HCT116 (cell line): ENCODE measurements at regions not wholly inside any gene's neighbourhood (a gene's known extent, or its start where the extent isn't known, plus 50 kb on each side); places are given as distances from the start of the nearest gene placed in this dataset.

Experiments
- ATAC-seq: fragments of 200-7000 bp; cut with Tn5 transposase; 2 replicates; pipeline ENCODE4 v1.9.1; 2020; ENCODE audit warnings: mild to moderate bottlenecking, moderate library complexity
- BruUV-seq: library from RNA; stranded (reverse); fragments of 400-500 nt; replicated peaks from 2 replicates; lab custom pipeline; 2021; lab: Mats Ljungman, UMichigan
- CTCF ChIA-PET: fragments of 300-600 bp; sonication (Branson Sonifier 250); formaldehyde crosslinking; loops from one replicate; lab custom pipeline; 2021; ENCODE audit warnings: antibody characterized with exemption; lab: Charles Lee
- POLR2A ChIA-PET: fragments of 300-600, 350-600 bp; sonication (Branson Sonifier 250); formaldehyde crosslinking; loops from one replicate; lab custom pipeline; 2021; ENCODE audit warnings: antibody characterized with exemption; lab: Charles Lee
- RAD21 ChIA-PET, 2 experiments: fragments of 300-600 bp; sonication (Branson Sonifier 250); formaldehyde crosslinking; loops; one replicate each; lab custom pipeline; 2023; ENCODE audit warnings: low total read pairs in 2 of 2; ENCODE audit not compliant: uncharacterized antibody in 2 of 2, unreplicated experiment in 2 of 2, low non-redundant PET in 1 of 2; lab: Charles Lee
- DNase-seq: peaks from one replicate; pipeline ENCODE4 v3.0.0-alpha.2; 2010; ENCODE audit warnings: low read depth, low spot score
- H2AFZ ChIP-seq: fragments of 200-600 bp; shearing (Covaris generic), sonication (generic); 2 replicates; pipeline ENCODE4 v1.6.1; 2017; ENCODE audit warnings: low read depth, mixed run types, mixed read lengths, antibody characterized with exemption, low read length; ENCODE audit not compliant: poor library complexity, severe bottlenecking
- H3K27ac ChIP-seq: 2 replicates; pipeline ENCODE4 v1.5.1; 2012; ENCODE audit warnings: low read depth, low read length
- H3K27me3 ChIP-seq: fragments of 200-600 bp; sonication (generic); 2 replicates; pipeline ENCODE4 v1.6.1; 2016; ENCODE audit warnings: mixed run types, low read length, mixed read lengths; ENCODE audit not compliant: insufficient read depth
- H3K36me3 ChIP-seq, 2 experiments: fragments of 200-500 bp in 1 of 2; fragments of 200-600 bp in 1 of 2; sonication (Bioruptor generic) in 1 of 2; sonication (generic) in 1 of 2; 2 replicates each; pipeline versions ENCODE4 v1.5.1 to v1.6.1; 2014 to 2016; ENCODE audit warnings: low read length in 2 of 2, inconsistent platforms in 1 of 2, mixed read lengths in 1 of 2, mixed run types in 1 of 2; ENCODE audit not compliant: insufficient read depth in 2 of 2, control insufficient read depth in 1 of 2
- H3K4me1 ChIP-seq, 2 experiments: fragments of 200-600 bp in 1 of 2; sonication (generic) in 1 of 2; 2 replicates each; pipeline versions ENCODE4 v1.5.1 to v1.6.1; 2012 to 2017; ENCODE audit warnings: low read length in 2 of 2, inconsistent platforms in 1 of 2, mild to moderate bottlenecking in 1 of 2, mixed read lengths in 1 of 2, mixed run types in 1 of 2, moderate library complexity in 1 of 2; ENCODE audit not compliant: insufficient read depth in 2 of 2, control insufficient read depth in 1 of 2
- H3K4me2 ChIP-seq: fragments of 200-600 bp; sonication (generic); 2 replicates; pipeline ENCODE4 v1.6.1; 2017; ENCODE audit warnings: mixed run types, low read length, mixed read lengths
- H3K4me3 ChIP-seq, 2 experiments: fragments of 200-600 bp in 1 of 2; sonication (generic) in 1 of 2; replicated peaks in 1 of 2; 2 replicates each; pipeline ENCODE4 v1.5.1; 2011 to 2016; ENCODE audit warnings: low read length in 2 of 2, control low read depth in 1 of 2, low read depth in 1 of 2, mild to moderate bottlenecking in 1 of 2, mixed read lengths in 1 of 2, mixed run types in 1 of 2
- H3K79me2 ChIP-seq: fragments of 200-600 bp; sonication (generic); 2 replicates; pipeline ENCODE4 v1.6.1; 2017; ENCODE audit warnings: mild to moderate bottlenecking, mixed run types, low read length, moderate library complexity, mixed read lengths; ENCODE audit not compliant: insufficient read depth
- H3K9ac ChIP-seq: fragments of 200-600 bp; sonication (generic); 2 replicates; pipeline ENCODE4 v1.6.1; 2016; ENCODE audit warnings: low read length, mixed read lengths
- H3K9me2 ChIP-seq: fragments of 200-600 bp; sonication (generic), shearing (Covaris generic); 2 replicates; pipeline ENCODE4 v1.6.1; 2017; ENCODE audit warnings: mixed run types, mild to moderate bottlenecking, moderate library complexity; ENCODE audit not compliant: insufficient read depth
- H3K9me3 ChIP-seq, 2 experiments: fragments of 200-500 bp in 1 of 2; fragments of 200-600 bp in 1 of 2; sonication (Bioruptor generic) in 1 of 2; sonication (generic) in 1 of 2; 2 replicates each; pipeline ENCODE4 v1.6.1; 2014 to 2017; ENCODE audit warnings: low read length in 2 of 2, mixed read lengths in 2 of 2, inconsistent platforms in 1 of 2, low read depth in 1 of 2, mild to moderate bottlenecking in 1 of 2, mixed run types in 1 of 2, moderate library complexity in 1 of 2; ENCODE audit not compliant: control insufficient read depth in 1 of 2, insufficient read depth in 1 of 2
- H4K20me1 ChIP-seq: fragments of 200-600 bp; sonication (generic), shearing (Covaris generic); 2 replicates; pipeline ENCODE4 v1.6.1; 2017; ENCODE audit warnings: mixed run types, mild to moderate bottlenecking, moderate library complexity; ENCODE audit not compliant: insufficient read depth
- ATF3 ChIP-seq: IDR thresholded peaks from 2 replicates; pipeline ENCODE4 v1.6.1; 2012
- CBX3 ChIP-seq: IDR thresholded peaks from 2 replicates; pipeline ENCODE4 v1.6.1; 2012; ENCODE audit warnings: low read depth
- CEBPB ChIP-seq: IDR thresholded peaks from 2 replicates; pipeline ENCODE4 v1.6.1; 2012; ENCODE audit warnings: low read depth
- ELF1 ChIP-seq: IDR thresholded peaks from 2 replicates; pipeline ENCODE4 v1.6.1; 2012; ENCODE audit warnings: low read depth, borderline replicate concordance
- EZH2 ChIP-seq: fragments of 200-600 bp; sonication (generic); IDR thresholded peaks from 2 replicates; pipeline ENCODE4 v1.6.1; 2017; ENCODE audit warnings: antibody characterized with exemption, mixed run types
- EZH2phosphoT487 ChIP-seq: fragments of 200-600 bp; IDR thresholded peaks from 2 replicates; pipeline ENCODE4 v1.6.1; 2018; ENCODE audit warnings: antibody characterized with exemption, borderline replicate concordance
- REST ChIP-seq: IDR thresholded peaks from 2 replicates; pipeline ENCODE4 v1.6.1; 2012; ENCODE audit warnings: low read depth
- SRF ChIP-seq: IDR thresholded peaks from 2 replicates; pipeline ENCODE4 v1.6.1; 2012; ENCODE audit warnings: low read depth
- TCF7L2 ChIP-seq: IDR thresholded peaks from 2 replicates; pipeline ENCODE4 v1.7.0; 2011; ENCODE audit warnings: borderline replicate concordance, inconsistent platforms; ENCODE audit not compliant: insufficient read depth, insufficient read length; ENCODE audit errors: extremely low read depth
- ZBTB33 ChIP-seq: IDR thresholded peaks from 2 replicates; pipeline ENCODE4 v1.6.1; 2011; ENCODE audit warnings: mild to moderate bottlenecking, low read length, moderate library complexity; ENCODE audit not compliant: insufficient replicate concordance; ENCODE audit errors: extremely low read depth
- ZFX ChIP-seq: fragments of 450-650 bp; IDR thresholded peaks from 2 replicates; pipeline ENCODE4 v1.6.1; 2017
- intact Hi-C: fragments of 100-400 bp; cut with micrococcal nuclease; formaldehyde crosslinking; loops from 2 replicates; pipeline ENCODE4 v1.10.0; 2022

- intact Hi-C loops = no loop called here
- Histone ChIP-seq H4K20me1 (no peaks in the 10 kb centered on the region), H3K79me2 (no peaks in the 10 kb centered on the region), H3K4me2 (no peak overlapping the region), H2AFZ (no peak overlapping the region), H3K9me2 (no peaks in the 10 kb centered on the region), H3K4me1 (no peaks in the 10 kb centered on the region), H3K4me3 (no peak overlapping the region), H3K9ac (no peak overlapping the region), H3K9me3 (peaks cover 3 to 13% of the 10 kb centered on the region in 2 experiments; a peak in 1 of 4 replicates), H3K27ac (no peak overlapping the region), H3K36me3 (no peaks in the 10 kb centered on the region), H3K27me3 (no peaks in the 10 kb centered on the region)
- no TSS peak for BruUV-seq
- ChIA-PET RAD21 (no interaction called here), POLR2A (no interaction called here), CTCF (no interaction called here)
- no peak for TF ChIP-seq EZH2phosphoT487
- no peak for DNase-seq
- ATAC-seq = no peak
These were observed 2051.3 kb upstream of the CDH9 start for GRCh38 chr5:29089591-29090130.

- no peak overlapping the region for H3K9ac ChIP-seq
- ChIA-PET POLR2A (no interaction called here), CTCF (no interaction called here), RAD21 (no interaction called here)
- H2AFZ ChIP-seq = no peak overlapping the region
- DNase-seq = no peak
- H3K4me2 ChIP-seq = no peak overlapping the region
- intact Hi-C loops = no loop called here
- TF ChIP-seq TCF7L2 (no peak), ATF3 (no peak), ZFX (no peak), EZH2 (no peak), CBX3 (no peak), ZBTB33 (no peak), ELF1 (no peak), REST (no peak), CEBPB (no peak), EZH2phosphoT487 (no peak), SRF (no peak)
- H3K4me3 ChIP-seq = no peak overlapping the region
- H3K9me3 ChIP-seq = peaks cover 3 to 10% of the 10 kb centered on the region in 2 experiments; a peak in 2 of 4 replicates
- no peak for ATAC-seq
- no peak overlapping the region for H3K27ac ChIP-seq
- no peaks in the 10 kb centered on the region for H4K20me1 ChIP-seq
- H3K79me2 ChIP-seq = no peaks in the 10 kb centered on the region
- H3K4me1 ChIP-seq = no peaks in the 10 kb centered on the region
- no peaks in the 10 kb centered on the region for H3K36me3 ChIP-seq
- H3K9me2 ChIP-seq = no peaks in the 10 kb centered on the region
- BruUV-seq = no TSS peak
- no peaks in the 10 kb centered on the region for H3K27me3 ChIP-seq
These were observed 2046.8 kb upstream of the CDH9 start for GRCh38 chr5:29085142-29085541.
